ENCODE measurements at regions not wholly inside any gene's neighbourhood (a gene's known extent, or its start where the extent isn't known, plus 50 kb on each side); places are given as distances from the start of the nearest gene placed in this dataset.

- BruUV-seq (replicated peaks), result no TSS peak
Measured at GRCh38 chr1:38283696-38284470, 237.3 kb upstream of the POU3F1 start.

GRCh38 chr1:38279148-38279547 lies 232.6 kb upstream of the POU3F1 start:
- CTCF ChIA-PET (ENCODE audit: unreplicated experiment), result no interaction called here

More at GRCh38 chr1:38283696-38284470, 237.3 kb upstream of the POU3F1 start:
- Histone ChIP-seq H3K27ac (ENCODE audit: low read depth, low read length, poor library complexity, severe bottlenecking) (no peak overlapping the region), H3K79me2 (ENCODE audit: insufficient read depth, low read depth, low read length) (no peaks in the 10 kb centered on the region), H4K20me1 (ENCODE audit: insufficient read depth, low read length) (no peaks in the 10 kb centered on the region), H3K36me3 (ENCODE audit: insufficient read depth, low read length) (no peaks in the 10 kb centered on the region), H3K4me3 (ENCODE audit: low read depth, low read length, poor library complexity, severe bottlenecking) (no peak overlapping the region), H2AFZ (ENCODE audit: low read length) (no peak overlapping the region), H3K4me1 (ENCODE audit: insufficient read depth, low read length, poor library complexity, severe bottlenecking) (no peaks in the 10 kb centered on the region), H3K4me2 (ENCODE audit: low read length) (no peak overlapping the region), H3K9me3 (ENCODE audit: low read length) (peaks cover 5% of the 10 kb centered on the region; the same call in 1 of the 2 replicates), H3K9me2 (ENCODE audit: insufficient read depth, low read length) (no peaks in the 10 kb centered on the region)
- ChIA-PET POLR2A (no interaction called here), CTCF (ENCODE audit: unreplicated experiment) (no interaction called here)
- DNase-seq (ENCODE audit: low spot score), result no peak
- TF ChIP-seq CTCF (conservative IDR thresholded peaks at IDR 0.05; ENCODE audit: low read length) (no peak), EZH2phosphoT487 (IDR thresholded peaks at IDR 0.05; ENCODE audit: borderline replicate concordance, low read depth, low read length) (no peak)
- intact Hi-C loops (cut with micrococcal nuclease; ENCODE audit: unreplicated experiment), result no loop called here

More at GRCh38 chr1:38279148-38279547, 232.6 kb upstream of the POU3F1 start:
- Histone ChIP-seq H3K9me3 (ENCODE audit: low read length) (peaks cover 9% of the 10 kb centered on the region; the same call in 1 of the 2 replicates), H4K20me1 (ENCODE audit: insufficient read depth, low read length) (no peaks in the 10 kb centered on the region), H2AFZ (ENCODE audit: low read length) (no peak overlapping the region), H3K27ac (ENCODE audit: low read depth, low read length, poor library complexity, severe bottlenecking) (no peak overlapping the region), H3K9me2 (ENCODE audit: insufficient read depth, low read length) (no peaks in the 10 kb centered on the region), H3K36me3 (ENCODE audit: insufficient read depth, low read length) (no peaks in the 10 kb centered on the region), H3K4me1 (ENCODE audit: insufficient read depth, low read length, poor library complexity, severe bottlenecking) (no peaks in the 10 kb centered on the region), H3K4me3 (ENCODE audit: low read depth, low read length, poor library complexity, severe bottlenecking) (no peak overlapping the region), H3K4me2 (ENCODE audit: low read length) (no peak overlapping the region), H3K79me2 (ENCODE audit: insufficient read depth, low read depth, low read length) (no peaks in the 10 kb centered on the region)
- TF ChIP-seq CTCF (conservative IDR thresholded peaks at IDR 0.05; ENCODE audit: low read length) (no peak), EZH2phosphoT487 (IDR thresholded peaks at IDR 0.05; ENCODE audit: borderline replicate concordance, low read depth, low read length) (no peak)
- intact Hi-C loops (cut with micrococcal nuclease; ENCODE audit: unreplicated experiment), result no loop called here
- no peak for DNase-seq (ENCODE audit: low spot score)
- no TSS peak for BruUV-seq (replicated peaks)
- POLR2A ChIA-PET, result no interaction called here
